ENCODE measurements at regions not wholly inside any gene's neighbourhood (a gene's known extent, or its start where the extent isn't known, plus 50 kb on each side); places are given as distances from the start of the nearest gene placed in this dataset.

GRCh38 chr16:86766700-86767099 lies 188.4 kb downstream of the FOXL1 start:
- Histone ChIP-seq H3K4me1 (ENCODE audit: control insufficient read depth in 2 of 2, insufficient read depth in 1 of 2, low read depth in 1 of 2, low read length in 2 of 2) (peaks cover 0 to 2% of the 10 kb centered on the region in 2 donors), H2BK15ac (ENCODE audit: low read length) (no peak overlapping the region), H2AFZ (ENCODE audit: low read length) (no peak overlapping the region), H3K27me3 (ENCODE audit: control insufficient read depth in 3 of 3, insufficient read depth in 3 of 3, low read depth in 1 of 3, low read length in 3 of 3) (peaks cover 0 to 2% (median 0%) of the 10 kb centered on the region in 3 experiments), H3K9ac (ENCODE audit: low read depth, low read length, poor library complexity) (no peak overlapping the region), H2AK5ac (ENCODE audit: low read depth, low read length) (no peak overlapping the region), H3K23ac (ENCODE audit: low read depth, low read length, poor library complexity) (no peak overlapping the region), H3K9me3 (replicated peaks in 1 of 2; ENCODE audit: control insufficient read depth in 2 of 2, insufficient read depth in 1 of 2, low read depth in 1 of 2, low read length in 2 of 2) (no peaks in the 10 kb centered on the region), H2BK5ac (ENCODE audit: low read length) (no peak overlapping the region), H4K8ac (ENCODE audit: low read depth, low read length) (no peak overlapping the region), H3K4ac (ENCODE audit: low read length) (no peak overlapping the region), H2BK12ac (ENCODE audit: low read length) (no peak overlapping the region), H2BK120ac (ENCODE audit: low read depth, low read length) (no peak overlapping the region), H3K36me3 (replicated peaks in 1 of 2; ENCODE audit: control insufficient read depth in 2 of 2, insufficient read depth in 2 of 2, low read length in 2 of 2) (no peaks in the 10 kb centered on the region), H3K14ac (ENCODE audit: low read length) (no peak overlapping the region), H3K4me2 (ENCODE audit: insufficient read depth, low read length, poor library complexity, severe bottlenecking) (no peak overlapping the region), H3K79me1 (ENCODE audit: low read depth, low read length) (no peaks in the 10 kb centered on the region), H4K91ac (ENCODE audit: low read depth, low read length, poor library complexity) (no peak overlapping the region), H3K18ac (ENCODE audit: low read length) (no peak overlapping the region), H3K4me3 (ENCODE audit: low read length in 2 of 2) (no peak overlapping the region), H3K27ac (replicated peaks; ENCODE audit: low read length) (no peak overlapping the region)
- no CpG with 5 or more reads among the region's 2 CpGs for WGBS, 2 donors (ENCODE audit: extremely low coverage in 2 of 2, insufficient read length in 2 of 2, insufficient replicate concordance in 1 of 2)
- DNase-seq (ENCODE audit: low spot score), result no peak

DNA sequence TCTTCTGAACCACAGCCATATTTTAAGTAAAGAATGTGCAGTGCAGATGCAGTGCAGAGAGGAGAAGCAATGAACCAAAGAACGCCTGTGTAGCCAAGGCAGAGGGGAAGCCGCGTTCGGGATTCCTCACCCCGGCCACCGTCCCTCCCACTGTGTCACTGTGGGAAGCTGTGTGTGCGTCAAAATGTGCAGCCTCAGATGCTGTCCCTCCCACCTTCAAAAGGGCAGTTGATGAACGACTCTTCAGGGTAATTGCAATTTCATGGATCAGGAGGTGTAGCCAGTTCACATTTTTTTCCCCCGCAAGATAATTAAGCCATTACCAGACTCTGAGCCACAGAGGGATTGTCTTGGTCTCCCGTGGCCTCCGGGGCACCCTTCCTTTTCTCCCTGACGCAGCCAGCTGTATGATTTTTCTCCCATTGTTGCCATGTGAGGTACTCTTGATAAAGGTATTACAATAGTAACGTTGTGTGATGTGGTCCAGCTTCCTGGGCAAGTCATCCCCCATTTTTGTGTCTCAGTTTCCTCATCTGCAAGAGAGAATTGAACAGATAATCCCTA lies 190.0 kb downstream of the FOXL1 start:
- no peak overlapping the region for H3K4ac ChIP-seq (ENCODE audit: low read length)
- H3K79me1 ChIP-seq (ENCODE audit: low read depth, low read length), result no peaks in the 10 kb centered on the region
- peak overlapping the region; percentile 7 for H3K9ac ChIP-seq (ENCODE audit: low read depth, low read length, poor library complexity)
- H3K4me1 ChIP-seq (ENCODE audit: control insufficient read depth in 2 of 2, insufficient read depth in 1 of 2, low read depth in 1 of 2, low read length in 2 of 2), result peaks cover 0 to 11% of the 10 kb centered on the region in 2 donors
- no peak overlapping the region for H3K14ac ChIP-seq (ENCODE audit: low read length)
- H3K27me3 ChIP-seq (ENCODE audit: control insufficient read depth in 3 of 3, insufficient read depth in 3 of 3, low read depth in 1 of 3, low read length in 3 of 3), result peaks cover 0 to 8% (median 0%) of the 10 kb centered on the region in 3 experiments
- no peak overlapping the region for H2BK120ac ChIP-seq (ENCODE audit: low read depth, low read length)
- H3K4me3 ChIP-seq (ENCODE audit: low read length in 2 of 2), result no peak overlapping the region
- H2BK5ac ChIP-seq (ENCODE audit: low read length), result no peak overlapping the region
- H3K27ac ChIP-seq (replicated peaks; ENCODE audit: low read length), result no peak overlapping the region
- no CpG with 5 or more reads among the region's 13 CpGs for WGBS, 2 donors (ENCODE audit: extremely low coverage in 2 of 2, insufficient read length in 2 of 2, insufficient replicate concordance in 1 of 2)
- no peak overlapping the region for H2BK12ac ChIP-seq (ENCODE audit: low read length)
- no peak for DNase-seq (ENCODE audit: low spot score)
- H3K36me3 ChIP-seq (replicated peaks in 1 of 2; ENCODE audit: control insufficient read depth in 2 of 2, insufficient read depth in 2 of 2, low read length in 2 of 2), result no peaks in the 10 kb centered on the region
- no peak overlapping the region for H2BK15ac ChIP-seq (ENCODE audit: low read length)
- H2AFZ ChIP-seq (ENCODE audit: low read length), result no peak overlapping the region
- H4K8ac ChIP-seq (ENCODE audit: low read depth, low read length), result no peak overlapping the region
- no peak overlapping the region for H4K91ac ChIP-seq (ENCODE audit: low read depth, low read length, poor library complexity)
- H2AK5ac ChIP-seq (ENCODE audit: low read depth, low read length), result no peak overlapping the region
- peak overlapping the region; percentile 1 for H3K18ac ChIP-seq (ENCODE audit: low read length)
- H3K23ac ChIP-seq (ENCODE audit: low read depth, low read length, poor library complexity), result no peak overlapping the region
- no peak overlapping the region for H3K4me2 ChIP-seq (ENCODE audit: insufficient read depth, low read length, poor library complexity, severe bottlenecking)
- H3K9me3 ChIP-seq (replicated peaks in 1 of 2; ENCODE audit: control insufficient read depth in 2 of 2, insufficient read depth in 1 of 2, low read depth in 1 of 2, low read length in 2 of 2), result no peaks in the 10 kb centered on the region

DNA sequence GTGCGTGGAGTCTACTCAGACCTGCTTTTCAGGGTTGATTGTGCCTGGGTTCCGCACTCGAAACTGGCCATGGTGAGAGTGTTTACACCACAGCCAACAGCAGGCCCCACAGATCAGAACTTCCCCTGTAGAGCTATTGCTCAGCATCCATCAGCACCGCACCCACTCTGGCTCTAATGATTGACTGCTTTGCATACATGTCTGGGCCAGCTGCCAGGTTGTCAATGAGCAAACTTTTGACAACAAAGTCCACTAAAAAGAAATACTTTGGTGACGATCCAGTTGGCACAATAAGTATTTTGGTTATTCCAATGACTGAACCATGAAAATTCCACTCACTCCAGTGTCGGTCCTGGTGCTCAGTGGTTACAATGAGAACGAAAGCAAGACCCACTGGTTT lies 190.7 kb downstream of the FOXL1 start:
- H3K27me3 ChIP-seq (ENCODE audit: control insufficient read depth in 3 of 3, insufficient read depth in 3 of 3, low read depth in 1 of 3, low read length in 3 of 3), result peaks cover 0 to 13% (median 0%) of the 10 kb centered on the region in 3 experiments
- no peak overlapping the region for H2BK15ac ChIP-seq (ENCODE audit: low read length)
- no peak overlapping the region for H3K4me2 ChIP-seq (ENCODE audit: insufficient read depth, low read length, poor library complexity, severe bottlenecking)
- no peak overlapping the region for H2BK5ac ChIP-seq (ENCODE audit: low read length)
- no peaks in the 10 kb centered on the region for H3K79me1 ChIP-seq (ENCODE audit: low read depth, low read length)
- H3K23ac ChIP-seq (ENCODE audit: low read depth, low read length, poor library complexity), result no peak overlapping the region
- no peak overlapping the region for H3K27ac ChIP-seq (replicated peaks; ENCODE audit: low read length)
- peak overlapping the region in 1 of 2 donors; percentile 20 for H3K4me3 ChIP-seq (ENCODE audit: low read length in 2 of 2)
- H3K36me3 ChIP-seq (replicated peaks in 1 of 2; ENCODE audit: control insufficient read depth in 2 of 2, insufficient read depth in 2 of 2, low read length in 2 of 2), result no peaks in the 10 kb centered on the region
- H3K18ac ChIP-seq (ENCODE audit: low read length), result no peak overlapping the region
- H2BK12ac ChIP-seq (ENCODE audit: low read length), result no peak overlapping the region
- H3K9me3 ChIP-seq (replicated peaks in 1 of 2; ENCODE audit: control insufficient read depth in 2 of 2, insufficient read depth in 1 of 2, low read depth in 1 of 2, low read length in 2 of 2), result no peaks in the 10 kb centered on the region
- peak overlapping the region; percentile 57 for H2AK5ac ChIP-seq (ENCODE audit: low read depth, low read length)
- H3K9ac ChIP-seq (ENCODE audit: low read depth, low read length, poor library complexity), result no peak overlapping the region
- no peak overlapping the region for H3K4ac ChIP-seq (ENCODE audit: low read length)
- peaks cover 0 to 13% of the 10 kb centered on the region in 2 donors for H3K4me1 ChIP-seq (ENCODE audit: control insufficient read depth in 2 of 2, insufficient read depth in 1 of 2, low read depth in 1 of 2, low read length in 2 of 2)
- H3K14ac ChIP-seq (ENCODE audit: low read length), result no peak overlapping the region
- no peak overlapping the region for H4K91ac ChIP-seq (ENCODE audit: low read depth, low read length, poor library complexity)
- no CpG with 5 or more reads among the region's 7 CpGs for WGBS, 2 donors (ENCODE audit: extremely low coverage in 2 of 2, insufficient read length in 2 of 2, insufficient replicate concordance in 1 of 2)
- no peak overlapping the region for H2AFZ ChIP-seq (ENCODE audit: low read length)
- no peak overlapping the region for H4K8ac ChIP-seq (ENCODE audit: low read depth, low read length)
- DNase-seq (ENCODE audit: low spot score), result no peak
- H2BK120ac ChIP-seq (ENCODE audit: low read depth, low read length), result no peak overlapping the region

GRCh38 chr16:86771506-86772460 lies 193.4 kb downstream of the FOXL1 start:
- no peak overlapping the region for H2AFZ ChIP-seq (ENCODE audit: low read length)
- no peaks in the 10 kb centered on the region for H3K36me3 ChIP-seq (replicated peaks in 1 of 2; ENCODE audit: control insufficient read depth in 2 of 2, insufficient read depth in 2 of 2, low read length in 2 of 2)
- no peak overlapping the region for H3K23ac ChIP-seq (ENCODE audit: low read depth, low read length, poor library complexity)
- H3K4me1 ChIP-seq (ENCODE audit: control insufficient read depth in 2 of 2, insufficient read depth in 1 of 2, low read depth in 1 of 2, low read length in 2 of 2), result peaks cover 0 to 13% of the 10 kb centered on the region in 2 donors
- H3K4me2 ChIP-seq (ENCODE audit: insufficient read depth, low read length, poor library complexity, severe bottlenecking), result no peak overlapping the region
- peaks cover 0 to 21% (median 0%) of the 10 kb centered on the region in 3 experiments for H3K27me3 ChIP-seq (ENCODE audit: control insufficient read depth in 3 of 3, insufficient read depth in 3 of 3, low read depth in 1 of 3, low read length in 3 of 3)
- no peak overlapping the region for H3K9ac ChIP-seq (ENCODE audit: low read depth, low read length, poor library complexity)
- H2AK5ac ChIP-seq (ENCODE audit: low read depth, low read length), result no peak overlapping the region
- H2BK15ac ChIP-seq (ENCODE audit: low read length), result no peak overlapping the region
- H3K27ac ChIP-seq (replicated peaks; ENCODE audit: low read length), result no peak overlapping the region
- no peak overlapping the region for H3K4ac ChIP-seq (ENCODE audit: low read length)
- WGBS, 2 donors (ENCODE audit: extremely low coverage in 2 of 2, insufficient read length in 2 of 2, insufficient replicate concordance in 1 of 2), result no CpG with 5 or more reads among the region's 8 CpGs
- H2BK5ac ChIP-seq (ENCODE audit: low read length), result no peak overlapping the region
- no peak overlapping the region for H4K8ac ChIP-seq (ENCODE audit: low read depth, low read length)
- no peak overlapping the region for H3K4me3 ChIP-seq (ENCODE audit: low read length in 2 of 2)
- no peaks in the 10 kb centered on the region for H3K79me1 ChIP-seq (ENCODE audit: low read depth, low read length)
- no peak for DNase-seq (ENCODE audit: low spot score)
- peak overlapping the region; percentile 89 for H3K18ac ChIP-seq (ENCODE audit: low read length)
- no peak overlapping the region for H4K91ac ChIP-seq (ENCODE audit: low read depth, low read length, poor library complexity)
- no peak overlapping the region for H2BK12ac ChIP-seq (ENCODE audit: low read length)
- H3K9me3 ChIP-seq (replicated peaks in 1 of 2; ENCODE audit: control insufficient read depth in 2 of 2, insufficient read depth in 1 of 2, low read depth in 1 of 2, low read length in 2 of 2), result no peaks in the 10 kb centered on the region
- no peak overlapping the region for H2BK120ac ChIP-seq (ENCODE audit: low read depth, low read length)
- H3K14ac ChIP-seq (ENCODE audit: low read length), result no peak overlapping the region
